ENCODE measurements at regions not wholly inside any gene's neighbourhood (a gene's known extent, or its start where the extent isn't known, plus 50 kb on each side); places are given as distances from the start of the nearest gene placed in this dataset.

DNA sequence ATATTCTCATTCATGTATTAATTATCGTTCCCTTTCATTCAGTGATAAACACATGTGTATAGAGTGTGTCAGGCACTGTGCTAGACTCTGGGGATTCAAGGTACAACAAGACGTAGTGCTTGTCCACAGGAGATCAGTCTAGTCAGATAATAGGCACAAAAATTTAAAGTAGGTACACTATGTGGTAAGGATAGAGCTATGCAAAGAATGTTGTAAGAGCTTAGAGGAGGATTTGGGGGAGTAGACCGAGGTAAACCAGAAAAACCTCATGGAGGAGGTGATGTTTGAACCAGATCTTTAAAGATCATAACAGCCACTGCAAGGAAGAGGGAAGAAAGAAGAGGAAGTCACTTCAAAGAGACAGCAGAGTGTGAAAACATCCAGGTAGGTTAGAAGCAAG is 256.9 kb upstream of the DDX18 start:
- TF ChIP-seq RARB (CRISPR knock-in tag; IDR thresholded peaks at IDR 0.05) (no peak), ZNF70 (CRISPR knock-in tag; IDR thresholded peaks at IDR 0.05) (no peak), ARNTL (CRISPR knock-in tag; IDR thresholded peaks at IDR 0.05; ENCODE audit: borderline replicate concordance, low read depth) (no peak), ESRRG (CRISPR knock-in tag; IDR thresholded peaks at IDR 0.05) (no peak), PATZ1 (CRISPR knock-in tag; IDR thresholded peaks at IDR 0.05; ENCODE audit: borderline replicate concordance) (no peak), CREB5 (CRISPR knock-in tag; IDR thresholded peaks at IDR 0.05; ENCODE audit: low read depth) (no peak), GLIS3 (CRISPR knock-in tag; IDR thresholded peaks at IDR 0.05) (no peak), PPARA (CRISPR knock-in tag; IDR thresholded peaks at IDR 0.05; ENCODE audit: borderline replicate concordance) (no peak), CSDC2 (CRISPR knock-in tag; IDR thresholded peaks at IDR 0.05) (no peak), ISL1 (CRISPR knock-in tag; IDR thresholded peaks at IDR 0.05) (no peak), ZNF8 (CRISPR knock-in tag; IDR thresholded peaks at IDR 0.05) (no peak), ZNF565 (CRISPR knock-in tag; conservative IDR thresholded peaks at IDR 0.05; ENCODE audit: low read depth) (no peak)
